GM19395 (cell line): ENCODE measurements at regions not wholly inside any gene's neighbourhood (a gene's known extent, or its start where the extent isn't known, plus 50 kb on each side); places are given as distances from the start of the nearest gene placed in this dataset.
"Not testable (repeated sequence)": the region's sequence is repeated elsewhere in the genome, so short reads cannot be mapped to it uniquely, and the experiment has no call there.

ENCODE experiments used
- ATAC-seq: cut with Tn5 transposase; IDR thresholded peaks from one replicate; pipeline ENCODE4 v1.9.1; 2021; ENCODE audit warnings: mild to moderate bottlenecking, moderate library complexity; ENCODE audit not compliant: unreplicated experiment

DNA sequence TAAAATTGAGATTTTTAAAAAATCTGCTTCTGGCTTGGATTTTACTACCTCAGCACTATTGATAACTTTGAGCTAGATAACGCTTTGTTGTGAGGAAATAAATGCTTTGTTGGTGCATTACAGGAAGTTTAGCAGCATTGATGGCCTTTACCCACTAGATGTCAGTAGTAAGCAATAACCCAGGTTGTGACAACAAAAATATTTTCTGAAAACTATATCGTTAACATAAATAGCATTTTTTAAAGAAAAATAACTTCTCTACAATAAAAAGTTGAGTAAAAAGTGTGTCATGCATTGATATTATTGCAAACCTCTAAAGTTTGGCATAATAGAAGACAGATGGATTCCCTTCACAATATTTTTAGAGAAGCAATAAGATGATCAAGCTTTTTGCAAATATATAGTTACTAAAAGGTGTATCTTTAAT, 1246.5 kb downstream of the UQCRFS1 start:
- no peak for ATAC-seq

DNA sequence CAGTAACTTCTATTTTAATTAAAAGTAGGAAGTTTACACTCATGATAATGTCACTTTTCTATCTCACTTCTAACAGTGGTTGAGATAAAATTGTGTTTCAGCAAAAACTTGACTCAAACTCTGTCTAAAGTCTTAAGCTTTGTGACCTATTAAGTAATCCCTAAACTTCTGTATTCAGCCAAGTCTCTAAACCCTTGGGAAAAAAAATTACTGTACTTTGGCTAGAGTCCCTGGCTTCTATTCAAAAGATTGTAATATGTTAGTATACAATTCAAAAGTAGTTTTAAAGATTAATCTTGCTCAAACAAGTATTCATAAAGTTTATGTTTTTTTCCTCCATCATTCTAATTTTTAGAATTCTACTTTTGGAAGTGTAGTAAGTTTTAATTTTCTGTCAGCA, 1248.8 kb downstream of the UQCRFS1 start:
- no peak for ATAC-seq

DNA sequence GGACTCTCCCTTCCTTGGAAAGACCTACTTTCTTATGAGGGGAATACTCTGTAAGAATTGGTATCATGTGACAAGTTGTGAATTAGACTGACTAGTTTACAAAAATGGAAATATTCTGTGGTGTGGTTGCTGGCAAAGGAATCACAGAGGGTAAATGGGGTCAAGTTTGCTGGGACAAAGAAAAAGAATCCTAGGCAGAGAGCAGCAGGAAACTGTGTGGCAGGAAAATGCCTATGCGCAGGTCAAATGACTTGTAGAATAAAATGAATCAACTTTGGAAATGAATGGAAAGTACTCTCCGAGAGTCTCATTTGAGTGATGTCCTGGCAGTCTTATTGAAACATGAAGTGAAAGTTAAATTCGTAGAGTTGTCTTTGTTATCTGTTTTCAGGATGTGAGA, 1250.7 kb downstream of the UQCRFS1 start:
- no peak for ATAC-seq

DNA sequence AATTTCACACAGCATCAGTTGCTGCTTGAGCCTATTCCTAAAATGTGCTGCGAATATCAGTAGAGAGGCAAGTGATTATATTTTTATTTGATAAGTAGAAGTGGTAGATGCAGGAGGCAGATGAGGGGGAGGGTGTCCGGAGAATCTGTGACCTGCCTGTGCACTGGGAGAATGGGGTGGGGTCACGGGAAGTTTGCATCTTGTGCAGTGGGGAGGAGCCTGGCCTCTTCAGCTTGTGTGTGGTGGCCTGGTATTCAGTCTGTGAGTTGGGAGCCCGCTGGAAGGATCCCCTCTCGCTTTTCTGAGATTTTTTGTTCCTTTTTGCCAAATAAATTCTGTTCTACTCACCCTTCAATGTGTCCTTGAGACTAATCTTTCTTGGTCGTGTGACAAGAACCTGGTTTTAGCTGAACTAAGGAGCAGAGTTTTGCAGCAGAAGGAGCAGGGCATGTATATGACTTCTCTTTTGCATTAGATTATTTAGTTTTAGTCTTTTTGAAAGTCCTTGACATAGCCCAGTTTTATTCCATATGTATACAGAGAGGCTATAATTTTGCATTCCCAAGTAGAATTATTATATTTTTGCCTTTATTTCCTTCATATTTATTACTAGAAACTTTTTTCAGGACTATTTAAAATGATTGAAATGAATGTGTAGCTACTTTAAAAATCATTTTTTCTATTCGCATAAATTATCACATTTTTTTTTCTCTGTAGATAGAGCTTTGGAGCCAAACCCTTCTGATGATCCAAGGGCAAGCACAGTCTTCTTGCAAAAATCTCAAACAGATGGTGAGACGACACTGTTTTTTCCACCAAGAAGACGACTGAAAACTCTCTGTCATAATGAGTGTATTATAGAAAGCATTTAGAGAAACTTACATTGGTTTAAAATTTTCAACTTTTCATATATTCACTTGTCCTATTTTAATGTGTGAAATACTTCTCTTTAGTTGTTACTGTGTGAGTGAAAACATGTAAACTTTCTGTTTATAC, 1257.2 kb downstream of the UQCRFS1 start:
- no peak for ATAC-seq

DNA sequence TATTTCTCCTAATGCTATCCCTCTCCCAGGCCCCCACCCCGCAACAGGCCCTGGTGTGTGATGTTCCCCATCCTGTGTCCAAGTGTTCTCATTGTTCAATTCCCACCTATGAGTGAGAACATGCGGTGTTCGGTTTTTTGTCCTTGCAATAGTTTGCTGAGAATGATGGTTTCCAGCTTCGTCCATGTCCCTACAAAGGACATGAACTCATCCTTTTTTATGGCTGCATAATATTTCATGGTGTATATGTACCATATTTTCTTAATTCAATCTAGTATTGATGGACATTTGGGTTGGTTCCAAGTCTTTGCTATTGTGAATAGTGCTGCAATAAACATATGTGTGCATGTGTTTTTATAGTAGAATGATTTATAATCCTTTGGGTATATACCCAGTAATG, 1270.3 kb downstream of the UQCRFS1 start:
- not testable (repeated sequence) for ATAC-seq

DNA sequence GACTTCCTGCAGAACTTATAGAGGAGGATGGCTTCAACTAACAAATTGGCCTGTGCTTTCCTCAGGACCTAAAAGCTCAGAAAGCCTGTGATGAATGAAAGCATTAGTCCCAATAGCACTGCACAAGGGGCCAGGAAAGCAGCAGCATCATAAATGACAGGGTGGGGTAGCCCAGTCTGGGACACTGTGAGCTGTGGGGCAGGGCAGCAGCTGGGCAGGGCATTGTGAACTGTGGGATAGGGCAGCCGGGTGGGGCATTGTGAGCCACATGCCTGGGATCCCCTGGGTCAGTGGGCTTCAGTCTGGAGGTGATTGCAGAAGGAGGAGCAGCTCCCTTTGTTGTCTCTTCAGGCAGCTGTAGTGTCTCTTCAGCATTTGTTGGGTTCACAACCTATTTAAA, 1276.8 kb downstream of the UQCRFS1 start:
- ATAC-seq, result no peak

DNA sequence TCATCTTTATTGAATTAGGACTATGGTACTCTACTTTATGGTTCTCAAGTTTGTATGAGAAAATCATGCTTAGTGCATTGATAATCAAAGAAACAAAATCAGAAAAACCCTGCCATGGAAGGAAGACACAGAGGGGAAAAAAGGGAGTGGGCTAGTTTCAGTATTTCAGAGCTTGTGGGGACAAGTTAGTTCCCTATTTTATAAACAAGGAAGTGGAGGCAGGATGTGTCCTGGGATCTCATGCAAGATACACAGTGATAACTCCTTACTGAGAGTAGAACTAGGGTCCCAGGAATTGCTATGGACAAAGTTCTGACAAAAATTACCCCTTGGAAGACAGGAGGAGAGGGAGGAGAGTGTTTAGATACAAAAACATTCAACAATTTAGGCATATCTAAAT, 1277.3 kb downstream of the UQCRFS1 start:
- no peak for ATAC-seq

DNA sequence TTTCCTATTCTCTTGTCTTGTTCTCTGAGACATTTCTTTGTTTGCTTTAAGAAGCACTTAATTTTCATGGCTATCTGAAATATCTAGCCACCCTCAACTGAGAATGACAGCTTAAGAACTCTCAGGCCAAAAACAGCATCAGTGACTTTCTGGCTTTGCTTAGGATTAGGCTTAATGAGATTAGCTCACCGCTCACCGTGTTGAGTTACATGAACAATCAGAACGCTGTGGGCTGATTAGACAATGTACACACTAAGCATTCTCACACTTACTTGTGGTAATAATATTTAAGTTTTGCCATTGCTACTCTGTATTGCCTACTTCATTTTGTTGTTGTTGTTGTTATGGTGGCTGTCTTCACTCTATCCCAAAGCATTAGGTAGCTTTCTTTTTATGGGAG, 1283.6 kb downstream of the UQCRFS1 start:
- no peak for ATAC-seq

DNA sequence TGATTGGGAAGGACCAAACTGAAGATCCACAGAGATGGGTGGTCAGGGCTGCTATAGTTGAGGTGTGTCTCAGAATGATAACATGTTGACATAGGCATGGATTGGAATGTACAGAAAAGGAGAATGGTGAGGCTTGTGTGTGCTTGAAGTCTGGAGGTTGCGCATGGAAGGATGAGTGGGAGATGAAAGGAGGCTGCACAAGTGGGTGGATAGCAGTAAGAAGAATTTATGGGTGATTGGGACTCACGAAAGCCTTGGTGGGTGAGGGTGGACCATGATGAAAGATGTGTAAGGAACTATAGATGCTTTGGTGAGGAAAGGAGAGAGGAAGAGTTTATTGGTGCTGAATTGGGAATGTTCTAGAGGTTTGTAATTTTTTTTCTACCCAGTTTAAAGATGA, 1287.7 kb downstream of the UQCRFS1 start:
- ATAC-seq, result no peak

DNA sequence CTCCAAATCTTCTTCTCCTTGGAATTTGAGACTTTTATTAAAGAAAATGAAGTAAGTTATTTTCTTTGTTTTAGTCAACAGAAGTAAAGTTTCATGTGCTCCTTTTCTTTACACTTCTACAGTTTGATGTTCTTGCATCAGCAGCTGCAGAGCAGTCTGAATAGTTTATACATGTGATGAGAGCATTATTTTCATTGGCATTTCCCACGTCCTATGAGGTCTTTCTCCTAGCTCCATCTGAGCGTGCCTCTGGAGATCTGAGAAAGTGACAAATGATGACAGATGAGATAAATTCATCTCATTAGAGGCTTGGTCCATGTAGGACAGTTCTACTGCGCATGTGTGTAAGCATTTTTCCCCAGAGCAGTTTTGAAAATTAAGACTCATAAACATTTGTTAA, 1290.0 kb downstream of the UQCRFS1 start:
- no peak for ATAC-seq

DNA sequence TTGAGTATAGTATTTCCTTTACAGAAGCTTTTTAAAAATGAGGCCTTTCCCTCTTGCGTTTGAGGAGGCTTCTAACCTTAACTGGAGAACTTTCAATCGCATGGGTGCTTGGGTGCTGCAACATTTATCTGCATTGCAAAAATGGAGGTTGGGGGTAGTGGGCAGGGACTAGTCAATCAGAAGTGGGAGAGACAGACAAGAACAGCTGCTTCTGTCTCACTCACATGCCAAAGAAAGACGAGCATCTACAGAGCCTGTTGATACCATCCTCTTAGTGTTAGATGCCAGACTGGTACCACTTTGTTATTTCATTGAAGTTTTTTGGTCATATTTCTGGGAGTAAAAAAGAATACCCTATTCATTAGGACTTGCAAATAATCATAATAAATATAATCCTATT, 1292.2 kb downstream of the UQCRFS1 start:
- no peak for ATAC-seq

DNA sequence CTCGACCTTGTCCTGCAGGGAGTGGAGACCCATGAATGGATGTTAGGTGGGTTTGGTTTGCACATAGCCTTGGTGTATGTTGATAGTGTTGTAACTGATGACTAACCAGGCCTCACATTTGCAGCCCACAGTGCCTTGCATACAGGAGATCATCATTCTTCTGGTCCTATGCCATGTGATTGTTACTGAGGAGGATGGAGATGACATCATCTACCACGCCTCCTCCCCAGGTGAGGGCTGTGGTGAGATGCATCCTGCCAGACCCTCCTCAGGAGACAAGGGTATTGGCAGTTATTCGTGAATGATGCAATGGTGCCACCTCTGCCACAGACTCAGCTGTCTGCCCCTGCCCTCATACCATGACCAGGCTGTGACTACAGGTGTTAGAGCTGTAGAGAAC, 1294.1 kb downstream of the UQCRFS1 start:
- no peak for ATAC-seq

DNA sequence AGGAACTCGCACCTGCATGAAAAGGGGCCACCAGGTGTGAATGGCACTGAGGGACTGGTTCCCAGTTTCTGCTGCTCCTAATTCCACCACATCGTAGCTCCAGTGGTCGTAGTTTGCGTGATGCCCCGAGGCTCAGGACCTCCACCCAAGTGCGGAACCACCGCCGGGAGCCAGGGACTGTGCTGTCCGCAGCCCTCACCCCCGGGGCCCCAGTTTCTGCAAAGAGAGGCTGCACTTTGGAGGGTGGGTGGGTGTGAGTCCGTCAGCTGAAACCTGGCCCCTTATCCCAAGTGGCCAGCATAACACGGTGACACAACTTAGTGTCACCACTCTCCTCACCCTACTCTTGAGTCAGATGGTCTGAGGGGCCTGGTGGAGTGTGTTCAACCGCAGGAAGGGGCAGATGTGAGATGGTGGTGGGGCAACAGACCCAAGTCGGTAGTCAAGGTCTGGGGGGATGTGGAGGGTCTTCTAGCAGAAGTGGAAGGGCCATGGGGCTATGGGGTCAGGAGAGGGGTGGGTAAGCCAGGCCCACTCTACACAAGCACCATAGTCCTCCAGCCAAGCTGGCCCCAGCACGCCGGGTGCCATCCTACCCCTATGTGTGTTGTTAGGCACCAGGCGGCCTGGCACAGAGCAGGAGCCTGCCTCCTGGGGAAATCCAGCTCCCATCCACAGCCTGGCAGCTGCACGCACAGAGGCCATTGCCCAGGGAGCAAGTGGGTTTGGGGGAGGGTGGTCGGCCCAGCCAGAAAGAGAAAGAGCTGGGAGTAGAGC, 1301.6 kb downstream of the UQCRFS1 start:
- ATAC-seq, result no peak

DNA sequence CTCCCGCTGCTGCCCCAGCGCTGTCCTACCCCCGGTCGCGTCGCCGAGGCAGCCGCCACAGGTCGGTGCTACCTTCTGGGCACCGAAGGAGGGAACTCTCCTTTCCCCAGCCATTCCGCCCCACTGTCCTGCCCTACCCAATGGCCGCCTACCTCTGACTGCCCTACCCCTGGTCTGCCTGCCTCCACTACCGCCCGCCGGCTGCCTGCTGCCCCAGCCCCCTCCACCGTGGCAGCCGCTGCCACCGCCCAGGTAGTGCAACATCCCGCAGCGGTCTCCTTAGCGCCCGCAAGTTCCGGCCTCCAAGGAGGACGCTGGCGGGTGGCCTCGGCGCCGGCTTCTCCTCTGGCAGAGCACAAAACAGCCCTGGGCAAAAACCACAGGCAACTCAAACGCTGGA, 1303.1 kb downstream of the UQCRFS1 start:
- ATAC-seq, result no peak

DNA sequence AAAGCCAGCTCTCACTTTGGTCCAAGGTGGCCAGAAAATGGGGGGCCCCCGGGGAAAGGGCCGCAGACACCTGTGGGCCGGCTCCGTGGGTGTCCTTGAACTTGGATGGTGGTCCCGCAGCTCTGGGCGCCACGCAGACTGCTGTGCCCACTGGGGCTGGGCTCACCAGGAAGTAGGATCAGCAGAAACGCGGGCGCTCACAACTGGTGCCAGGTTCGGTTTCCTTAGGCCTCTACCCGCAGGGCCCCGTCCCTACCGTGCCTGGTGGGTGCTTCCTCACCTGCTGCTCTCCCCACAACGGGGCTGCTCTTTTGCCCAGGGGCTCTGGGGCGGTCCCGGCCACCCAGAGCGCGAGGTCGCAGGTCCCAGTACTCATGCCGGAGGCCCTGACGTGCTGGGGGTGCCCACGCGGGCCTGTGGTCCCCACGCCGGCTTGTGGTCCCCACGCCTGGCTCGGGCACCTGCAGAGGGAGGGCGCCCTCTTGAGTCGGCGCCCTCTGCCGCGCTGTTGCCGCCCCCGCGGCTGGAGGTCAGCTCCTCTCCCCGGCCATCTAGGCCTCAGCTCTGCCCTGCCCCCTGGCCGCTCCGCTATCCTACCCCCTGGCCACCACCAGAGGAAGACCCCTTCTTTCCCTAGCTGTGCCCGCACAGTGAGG, 1303.6 kb downstream of the UQCRFS1 start:
- ATAC-seq, result no peak

DNA sequence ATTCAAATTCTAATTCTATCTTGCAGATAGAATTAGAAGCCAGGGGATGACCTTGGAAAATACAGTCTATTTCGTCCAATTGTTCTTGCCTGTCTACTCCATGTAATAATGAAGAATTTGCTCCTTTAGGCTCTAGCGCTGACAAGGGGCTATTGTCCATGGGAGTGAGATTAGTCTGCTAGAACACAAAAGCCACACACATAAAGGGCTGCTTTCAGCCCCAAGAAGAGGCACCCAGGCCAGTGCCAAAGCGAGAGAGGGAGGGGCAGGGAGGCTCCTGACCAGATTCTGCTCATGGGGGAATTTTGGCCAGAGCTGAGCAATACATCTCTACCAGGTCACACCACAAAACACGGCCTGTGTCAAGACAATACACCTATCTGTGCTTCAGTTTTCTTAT, 1306.9 kb downstream of the UQCRFS1 start:
- no peak for ATAC-seq

DNA sequence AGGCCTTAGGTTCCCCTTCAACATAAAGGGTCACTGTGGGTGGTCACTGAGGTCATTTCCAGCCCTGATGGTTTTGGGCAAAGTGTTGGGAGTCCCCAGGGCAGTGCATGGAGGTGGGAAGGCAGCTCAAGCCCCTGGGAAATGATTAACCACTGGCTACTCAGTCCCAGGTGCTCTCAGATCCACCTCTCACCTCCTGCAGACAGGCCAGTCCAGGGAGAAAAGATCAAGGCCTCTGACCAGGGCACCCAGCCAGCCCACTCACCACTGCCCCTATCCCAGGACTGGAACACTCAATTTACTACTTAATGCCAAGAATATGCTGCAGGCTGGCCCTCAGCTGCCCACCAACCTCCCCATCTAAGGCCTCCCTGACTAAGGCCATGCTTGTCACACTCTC, 1307.9 kb downstream of the UQCRFS1 start:
- ATAC-seq, result no peak

DNA sequence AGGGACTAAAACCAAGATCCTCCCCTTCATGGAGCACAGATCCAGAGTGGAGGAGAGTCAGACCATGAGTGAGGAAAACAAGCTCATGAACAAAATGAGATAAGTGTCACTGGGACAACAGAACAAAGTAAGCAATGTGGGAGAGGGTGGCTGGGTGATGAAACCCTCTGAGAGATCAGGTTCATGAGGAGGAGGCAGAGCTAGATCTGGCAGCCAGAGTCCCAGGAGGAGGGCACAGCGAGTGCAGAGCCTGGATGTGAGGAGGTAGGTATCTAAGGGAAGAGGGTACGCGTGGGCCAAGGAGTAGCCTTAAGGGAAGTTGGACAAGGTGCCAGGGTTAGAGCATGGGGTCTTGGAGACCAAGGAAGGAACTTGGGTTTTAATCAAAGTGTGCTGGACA, 1311.9 kb downstream of the UQCRFS1 start:
- ATAC-seq, result no peak

DNA sequence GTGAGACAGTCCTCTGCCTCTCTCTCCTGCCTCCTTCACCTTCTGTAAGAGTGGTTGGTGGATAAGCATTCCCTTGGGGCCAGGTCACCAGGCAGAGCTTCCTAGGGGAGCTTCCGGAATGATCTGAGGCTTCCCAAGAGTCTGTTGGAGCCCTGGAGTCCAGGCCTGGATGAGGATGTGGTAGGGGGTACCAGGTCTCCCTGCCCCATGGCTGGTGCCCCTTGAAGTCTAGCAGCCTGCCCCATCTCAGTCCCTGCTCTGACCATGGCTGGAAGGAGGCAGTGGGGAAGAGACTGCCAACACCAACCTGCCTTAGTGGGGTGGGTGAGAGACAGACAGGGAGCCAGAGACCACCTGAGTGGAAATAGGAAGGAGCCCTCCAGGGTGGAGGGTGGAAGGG, 1316.9 kb downstream of the UQCRFS1 start:
- ATAC-seq, result no peak

DNA sequence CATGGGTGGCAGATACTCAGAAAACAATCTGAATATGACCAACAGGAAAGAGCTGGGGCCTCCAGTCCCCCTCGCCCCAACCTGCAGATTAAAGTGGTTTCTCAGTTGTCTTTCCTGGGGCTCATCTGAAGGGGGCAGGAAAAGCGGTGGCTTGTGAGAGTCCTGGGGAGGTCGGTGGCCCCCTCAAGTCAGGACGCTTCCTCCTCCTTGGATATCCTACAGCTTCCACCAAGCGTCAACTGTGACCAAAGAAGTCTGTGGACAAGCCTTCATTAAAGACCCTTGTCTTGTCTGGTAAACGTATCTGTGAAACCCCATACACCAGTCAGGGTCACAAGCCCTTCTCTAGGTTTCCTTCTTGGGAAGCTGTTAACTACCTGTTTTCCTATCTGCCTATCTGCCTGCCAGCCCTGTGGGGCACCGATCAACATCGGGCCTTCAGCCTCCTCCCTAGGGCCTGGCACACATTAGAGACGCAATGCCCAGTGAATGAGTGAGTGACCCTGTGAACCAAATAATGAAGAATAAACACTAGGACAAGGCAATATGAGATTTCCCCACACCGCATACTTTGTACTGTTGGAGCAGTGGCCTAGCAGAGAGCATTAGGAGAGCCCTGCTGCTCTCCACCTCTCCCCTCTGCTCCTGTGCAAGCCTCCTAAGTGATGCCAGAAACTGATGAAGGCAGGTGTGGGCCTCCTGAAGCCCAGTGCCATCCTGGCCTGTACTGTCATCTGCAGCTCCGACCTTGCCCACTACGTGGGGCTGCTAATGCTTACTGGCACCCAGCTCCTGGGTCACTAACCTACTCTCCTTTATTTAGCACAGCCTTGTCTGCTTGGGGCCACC, 1317.8 kb downstream of the UQCRFS1 start:
- ATAC-seq, result no peak

DNA sequence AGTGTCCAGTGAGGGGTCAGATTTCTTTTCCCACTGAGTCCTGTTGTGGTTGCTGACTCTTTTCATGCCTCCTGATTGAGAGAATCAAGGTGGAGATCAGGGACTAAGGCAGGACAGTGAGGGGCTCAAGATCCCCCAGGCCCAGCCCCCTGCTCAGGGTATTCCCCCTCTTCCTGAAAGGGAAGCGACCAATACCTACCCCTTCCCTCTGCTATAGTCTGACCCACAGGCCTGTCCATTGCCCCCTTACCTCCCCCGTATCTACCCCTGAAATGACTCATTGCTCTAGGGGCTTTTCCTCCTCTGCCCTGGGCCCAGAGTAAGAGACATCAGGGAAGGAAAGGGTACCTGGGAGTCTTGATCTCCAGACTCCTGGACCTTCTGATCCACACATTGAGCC, 1320.5 kb downstream of the UQCRFS1 start:
- no peak for ATAC-seq
